ENCODE measurements at regions not wholly inside any gene's neighbourhood (a gene's known extent, or its start where the extent isn't known, plus 50 kb on each side); places are given as distances from the start of the nearest gene placed in this dataset.

DNA sequence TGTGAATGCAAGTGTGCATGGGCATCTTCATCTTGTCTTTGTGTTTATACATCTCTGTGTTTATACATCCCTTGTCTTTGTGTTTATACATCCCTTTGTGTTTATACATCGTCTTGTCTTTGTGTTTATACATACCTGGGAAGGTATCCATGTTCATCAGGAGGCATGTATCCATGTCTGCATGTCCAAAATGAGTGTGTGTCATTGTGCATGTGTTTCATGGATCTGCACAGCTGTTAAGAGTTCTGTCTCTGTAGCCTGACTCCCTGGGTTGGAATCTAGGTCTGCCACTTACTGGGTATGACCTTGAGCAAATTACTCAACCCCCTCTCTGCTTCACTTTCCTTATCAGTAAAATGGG is 50.1 kb upstream of the SIRPA start:
- H3K4me1 ChIP-seq (ENCODE audit: control insufficient read depth, insufficient read depth, low read length), result peaks cover 18% of the 10 kb centered on the region
- no peak overlapping the region for H2AK9ac ChIP-seq (replicated peaks; ENCODE audit: low read depth, low read length, poor library complexity)
- H4K20me1 ChIP-seq (ENCODE audit: insufficient read depth, low read length), result no peaks in the 10 kb centered on the region
- no peaks in the 10 kb centered on the region for H3K27me3 ChIP-seq (ENCODE audit: control insufficient read depth, insufficient read depth, low read length)
- H3K9me1 ChIP-seq (ENCODE audit: insufficient read depth, low read length), result peaks cover 8% of the 10 kb centered on the region
- peak overlapping the region; percentile 50; the same call in 1 of the 2 replicates for H2BK20ac ChIP-seq (ENCODE audit: low read depth, low read length)
- H3K18ac ChIP-seq (ENCODE audit: low read depth, low read length), result no peak overlapping the region; the same call in 1 of the 2 replicates
- H2BK5ac ChIP-seq (ENCODE audit: low read depth, low read length, poor library complexity, severe bottlenecking), result peak overlapping the region; percentile 88
- no peak overlapping the region for H3K14ac ChIP-seq (replicated peaks; ENCODE audit: low read depth, low read length)
- peak overlapping the region; percentile 91; the same call in 1 of the 2 replicates for H4K91ac ChIP-seq (ENCODE audit: insufficient read depth, low read depth, low read length)
- no peaks in the 10 kb centered on the region for H3K36me3 ChIP-seq (ENCODE audit: control insufficient read depth, insufficient read depth, low read length)
- no peak overlapping the region; the same call in 2 of the 3 replicates for H2BK15ac ChIP-seq (ENCODE audit: low read depth, low read length)
- peak overlapping the region; percentile 77 for H2AFZ ChIP-seq (replicated peaks; ENCODE audit: low read length, poor library complexity)
- WGBS, 2 experiments (ENCODE audit: extremely low coverage in 2 of 2, insufficient read length in 1 of 2), result no CpG with 5 or more reads among the region's 1 CpG
- no TSS peak for BruUV-seq (replicated peaks)
- ATAC-seq (ENCODE audit: low read depth) (peak; percentile 62), DNase-seq (no peak)
- no peak overlapping the region for H3K56ac ChIP-seq (ENCODE audit: extremely low read depth, insufficient read depth, low read length)
- in situ Hi-C loops (cut with MboI; ENCODE audit: low sequenced_read_pairs) (loop anchor here (25.0 kb wide), 1 partner anchor 508 kb away; the partner anchor contains the start of gene SDCBP2), dilution Hi-C loops (cut with HindIII; ENCODE audit: low sequenced_read_pairs, unreplicated experiment) (no loop called here), intact Hi-C loops (cut with micrococcal nuclease) (loop anchor here (2.0 kb wide), 1 partner anchor 14 kb away; no protein-coding TSS in a partner anchor)
- H3K27ac ChIP-seq (ENCODE audit: insufficient read depth, low read length), result peak overlapping the region; percentile 89; the same call in 1 of the 2 replicates
- peak overlapping the region; percentile 96 for H2BK120ac ChIP-seq (ENCODE audit: low read depth, low read length)
- no peak overlapping the region; the same call in 1 of the 2 replicates for H3K4ac ChIP-seq (ENCODE audit: low read depth, low read length)
- H3K79me1 ChIP-seq (ENCODE audit: low read depth in 1 of 2, low read length in 2 of 2), result no peaks in the 10 kb centered on the region
- no peak overlapping the region for H3K9ac ChIP-seq (ENCODE audit: low read depth, low read length)
- H2AK5ac ChIP-seq (ENCODE audit: low read depth, low read length), result no peak overlapping the region
- TF ChIP-seq BHLHE40 (IDR thresholded peaks at IDR 0.05; ENCODE audit: low read depth, low read length) (no peak), RAD21 (IDR thresholded peaks at IDR 0.05; ENCODE audit: low read length) (no peak), CEBPB (IDR thresholded peaks at IDR 0.05; ENCODE audit: low read depth, low read length) (no peak), RFX5 (IDR thresholded peaks at IDR 0.05; ENCODE audit: low read depth, low read length) (no peak), SMC3 (IDR thresholded peaks at IDR 0.05; ENCODE audit: low read depth, low read length) (no peak), POLR2A (IDR thresholded peaks at IDR 0.05; ENCODE audit: low read depth, low read length) (no peak), CHD1 (IDR thresholded peaks at IDR 0.05; ENCODE audit: low read depth, low read length) (no peak), MAZ (IDR thresholded peaks at IDR 0.05; ENCODE audit: borderline replicate concordance, low read depth, low read length) (no peak), MXI1 (IDR thresholded peaks at IDR 0.05; ENCODE audit: borderline replicate concordance, low read depth, low read length) (no peak), FOS (IDR thresholded peaks at IDR 0.05; ENCODE audit: low read depth, low read length) (no peak), MAFK (IDR thresholded peaks at IDR 0.05; ENCODE audit: low read depth, low read length) (no peak), NFE2L2 (IDR thresholded peaks at IDR 0.05; ENCODE audit: low read depth, low read length) (no peak), RCOR1 (IDR thresholded peaks at IDR 0.05; ENCODE audit: insufficient replicate concordance, low read length) (no peak)
- TF ChIP-seq, protein P1, sequence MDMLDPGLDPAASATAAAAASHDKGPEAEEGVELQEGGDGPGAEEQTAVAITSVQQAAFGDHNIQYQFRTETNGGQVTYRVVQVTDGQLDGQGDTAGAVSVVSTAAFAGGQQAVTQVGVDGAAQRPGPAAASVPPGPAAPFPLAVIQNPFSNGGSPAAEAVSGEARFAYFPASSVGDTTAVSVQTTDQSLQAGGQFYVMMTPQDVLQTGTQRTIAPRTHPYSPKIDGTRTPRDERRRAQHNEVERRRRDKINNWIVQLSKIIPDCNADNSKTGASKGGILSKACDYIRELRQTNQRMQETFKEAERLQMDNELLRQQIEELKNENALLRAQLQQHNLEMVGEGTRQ (IDR thresholded peaks at IDR 0.05; ENCODE audit: low read depth, low read length), result no peak
- TF ChIP-seq, protein P2, sequence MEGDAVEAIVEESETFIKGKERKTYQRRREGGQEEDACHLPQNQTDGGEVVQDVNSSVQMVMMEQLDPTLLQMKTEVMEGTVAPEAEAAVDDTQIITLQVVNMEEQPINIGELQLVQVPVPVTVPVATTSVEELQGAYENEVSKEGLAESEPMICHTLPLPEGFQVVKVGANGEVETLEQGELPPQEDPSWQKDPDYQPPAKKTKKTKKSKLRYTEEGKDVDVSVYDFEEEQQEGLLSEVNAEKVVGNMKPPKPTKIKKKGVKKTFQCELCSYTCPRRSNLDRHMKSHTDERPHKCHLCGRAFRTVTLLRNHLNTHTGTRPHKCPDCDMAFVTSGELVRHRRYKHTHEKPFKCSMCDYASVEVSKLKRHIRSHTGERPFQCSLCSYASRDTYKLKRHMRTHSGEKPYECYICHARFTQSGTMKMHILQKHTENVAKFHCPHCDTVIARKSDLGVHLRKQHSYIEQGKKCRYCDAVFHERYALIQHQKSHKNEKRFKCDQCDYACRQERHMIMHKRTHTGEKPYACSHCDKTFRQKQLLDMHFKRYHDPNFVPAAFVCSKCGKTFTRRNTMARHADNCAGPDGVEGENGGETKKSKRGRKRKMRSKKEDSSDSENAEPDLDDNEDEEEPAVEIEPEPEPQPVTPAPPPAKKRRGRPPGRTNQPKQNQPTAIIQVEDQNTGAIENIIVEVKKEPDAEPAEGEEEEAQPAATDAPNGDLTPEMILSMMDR (conservative IDR thresholded peaks at IDR 0.05; ENCODE audit: low read depth, low read length), result no peak
- TF ChIP-seq, protein P3, sequence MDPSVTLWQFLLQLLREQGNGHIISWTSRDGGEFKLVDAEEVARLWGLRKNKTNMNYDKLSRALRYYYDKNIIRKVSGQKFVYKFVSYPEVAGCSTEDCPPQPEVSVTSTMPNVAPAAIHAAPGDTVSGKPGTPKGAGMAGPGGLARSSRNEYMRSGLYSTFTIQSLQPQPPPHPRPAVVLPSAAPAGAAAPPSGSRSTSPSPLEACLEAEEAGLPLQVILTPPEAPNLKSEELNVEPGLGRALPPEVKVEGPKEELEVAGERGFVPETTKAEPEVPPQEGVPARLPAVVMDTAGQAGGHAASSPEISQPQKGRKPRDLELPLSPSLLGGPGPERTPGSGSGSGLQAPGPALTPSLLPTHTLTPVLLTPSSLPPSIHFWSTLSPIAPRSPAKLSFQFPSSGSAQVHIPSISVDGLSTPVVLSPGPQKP (IDR thresholded peaks at IDR 0.05; ENCODE audit: borderline replicate concordance, low read depth, low read length), result no peak
- no peak overlapping the region for H3K23ac ChIP-seq (ENCODE audit: low read depth, low read length)
- ChIA-PET CTCF (no interaction called here), POLR2A (ENCODE audit: unreplicated experiment) (no interaction called here)
- H3K4me3 ChIP-seq (ENCODE audit: insufficient read depth, low read depth, low read length), result no peak overlapping the region
- H3K4me2 ChIP-seq (ENCODE audit: low read depth, low read length), result peak overlapping the region; percentile 4; the same call in 1 of the 2 replicates
- peak overlapping the region; percentile 55 to 84; a peak in 3 of 4 replicates for H4K8ac ChIP-seq (ENCODE audit: low read depth in 2 of 2, low read length in 2 of 2)
- H3K9me3 ChIP-seq (ENCODE audit: control insufficient read depth, insufficient read depth, low read length), result no peaks in the 10 kb centered on the region
- no peak overlapping the region for H4K5ac ChIP-seq (ENCODE audit: low read depth, low read length)

Measured in IMR-90 (cell line).